SK-N-DZ (cell line): ENCODE measurements at regions not wholly inside any gene's neighbourhood (a gene's known extent, or its start where the extent isn't known, plus 50 kb on each side); places are given as distances from the start of the nearest gene placed in this dataset.

Experiments
- DNase-seq: peaks from one replicate; pipeline ENCODE4 v3.0.0-alpha.2; 2015; ENCODE audit warnings: low spot score

DNA sequence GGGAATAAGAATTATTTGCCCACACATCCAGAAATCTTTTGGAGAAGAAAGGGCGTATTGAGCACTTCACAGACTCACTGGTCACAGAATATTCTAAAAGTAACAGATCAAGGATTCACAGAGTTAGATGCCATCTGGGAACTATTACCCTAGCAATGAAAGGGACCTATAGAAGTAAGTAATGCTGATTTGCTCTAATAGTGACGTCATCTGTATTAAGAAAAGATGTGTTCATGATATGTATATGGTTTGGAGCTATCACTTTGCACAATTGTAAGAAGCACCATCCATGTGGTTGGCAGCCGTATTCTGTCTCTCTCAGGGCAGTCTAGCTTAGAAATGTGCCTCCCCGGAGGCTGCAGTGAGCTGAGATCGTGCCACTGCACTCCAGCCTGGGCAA lies 52.8 kb upstream of the SV2C start:
- DNase-seq: no peak

DNA sequence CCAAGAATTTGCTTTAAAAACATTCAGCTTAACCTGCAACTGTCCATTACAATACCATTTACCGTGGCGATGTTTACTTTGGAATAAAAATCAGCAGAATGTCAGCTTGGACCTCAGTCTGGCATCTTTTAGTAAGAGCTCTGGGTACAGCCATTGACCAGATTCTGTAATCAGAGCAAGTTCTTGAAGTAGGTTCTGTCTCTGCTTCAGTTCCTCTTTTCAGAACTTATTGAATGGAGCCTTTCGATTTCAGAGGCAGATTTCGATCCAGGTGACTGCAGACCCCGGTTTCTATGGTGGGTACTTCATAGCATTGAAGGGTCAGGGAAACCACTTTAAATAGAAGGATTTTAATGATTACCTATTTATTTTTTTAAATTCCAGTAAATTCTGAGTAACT lies 53.4 kb upstream of the SV2C start:
- DNase-seq: no peak

DNA sequence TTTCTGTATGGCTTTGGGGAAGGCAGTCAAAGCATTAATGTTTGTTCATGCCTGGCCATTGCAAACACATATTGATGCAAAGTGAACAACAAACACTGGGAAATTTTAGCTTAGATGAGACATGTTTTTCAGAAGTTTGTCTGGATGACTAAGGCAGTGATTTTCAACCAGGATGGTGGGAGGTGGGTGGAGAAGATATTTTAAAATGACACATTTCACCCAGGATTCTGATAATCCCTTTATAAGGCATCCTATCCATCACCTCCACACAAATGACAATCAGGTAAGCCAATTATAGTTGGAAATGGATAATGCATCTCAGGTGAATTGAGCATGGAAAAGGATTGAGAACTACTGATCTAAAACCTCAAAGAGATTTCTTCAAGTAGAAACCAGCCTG lies 57.4 kb upstream of the SV2C start:
- no peak for DNase-seq

- no peak for DNase-seq
Observed at GRCh38 chr5:76025069-76025468, 58.1 kb upstream of the SV2C start.

- no peak for DNase-seq
Observed at GRCh38 chr5:76022611-76023010, 60.6 kb upstream of the SV2C start.

DNA sequence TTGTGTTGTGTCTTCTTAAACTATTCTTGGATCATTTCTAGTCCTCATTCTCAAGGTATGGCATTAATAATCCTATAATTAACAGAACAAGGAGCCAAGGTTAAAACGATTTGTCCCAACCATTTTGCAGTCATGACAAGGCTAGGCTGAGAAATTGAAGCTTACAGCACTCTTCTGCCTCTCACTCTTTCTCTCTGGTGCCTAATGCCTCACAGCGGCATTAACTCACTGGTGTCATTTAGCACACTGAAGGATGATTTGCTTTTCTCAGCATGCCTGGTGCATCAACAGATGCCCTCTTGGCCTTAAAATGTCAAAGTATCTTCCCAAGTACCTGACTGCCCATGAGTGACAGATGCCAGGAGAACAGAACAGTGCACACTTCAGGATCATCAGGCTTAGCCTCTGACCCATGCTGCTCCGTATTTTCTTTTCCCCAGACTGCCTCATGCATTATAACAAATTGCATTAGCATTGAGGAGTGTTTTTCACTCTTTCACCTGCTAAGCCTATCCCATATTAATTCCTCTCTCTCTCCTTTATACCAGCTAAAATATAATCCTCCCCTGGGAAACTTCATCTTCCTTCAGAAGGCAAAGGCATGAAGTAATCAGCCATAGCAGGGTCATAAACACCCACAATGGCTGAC lies 61.1 kb upstream of the SV2C start:
- DNase-seq: no peak

DNA sequence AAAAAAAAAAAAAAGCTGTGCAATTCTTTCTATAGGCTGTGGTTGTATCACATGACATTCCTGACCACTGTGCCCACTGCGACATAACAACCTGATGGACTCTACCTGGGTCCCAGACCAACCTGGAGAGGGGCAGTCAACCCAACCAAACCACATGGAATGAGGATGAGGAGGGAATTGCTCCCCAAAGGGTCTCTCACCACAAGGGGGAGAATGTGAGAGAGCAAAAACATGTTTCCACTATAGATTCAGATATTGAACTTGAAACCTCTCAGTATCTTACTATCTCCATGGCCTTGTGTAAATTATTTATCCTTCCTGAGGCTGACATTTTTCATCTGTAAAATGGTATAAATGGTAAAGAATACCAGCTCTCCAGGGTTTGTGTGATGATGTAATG lies 66.9 kb upstream of the SV2C start:
- DNase-seq: no peak

DNA sequence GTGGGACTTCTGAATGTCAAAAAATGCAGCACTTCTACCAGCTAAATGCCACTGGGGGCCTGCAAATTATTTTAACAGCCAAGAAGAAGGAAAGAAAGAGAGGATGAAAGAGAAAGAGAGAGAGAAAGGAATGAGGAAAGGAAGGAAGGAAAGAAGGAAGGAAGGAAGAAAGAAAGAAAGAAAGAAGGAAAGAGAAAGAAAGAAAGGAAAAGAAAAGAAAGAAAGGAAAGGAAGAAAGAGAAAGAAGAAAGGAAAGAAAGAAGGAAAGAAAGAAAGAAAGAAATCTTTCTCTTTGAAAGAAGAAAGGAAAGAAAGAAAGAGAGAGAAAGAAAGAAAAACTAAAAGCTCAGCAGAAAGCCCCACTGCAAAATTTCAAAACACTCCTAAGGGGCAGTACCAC lies 69.2 kb upstream of the SV2C start:
- no peak for DNase-seq

- no peak for DNase-seq
Observed at GRCh38 chr5:76007904-76008303, 75.3 kb upstream of the SV2C start.

GRCh38 chr5:76000582-76000981 lies 82.6 kb upstream of the SV2C start:
- no peak for DNase-seq

GRCh38 chr5:75993643-75994520 lies 89.3 kb upstream of the SV2C start:
- DNase-seq: no peak

GRCh38 chr5:75993183-75993582 lies 90.0 kb upstream of the SV2C start:
- no peak for DNase-seq

- DNase-seq: no peak
Observed at GRCh38 chr5:75992753-75993152, 90.4 kb upstream of the SV2C start.

GRCh38 chr5:75985077-75985476 lies 98.1 kb upstream of the SV2C start:
- no peak for DNase-seq

DNA sequence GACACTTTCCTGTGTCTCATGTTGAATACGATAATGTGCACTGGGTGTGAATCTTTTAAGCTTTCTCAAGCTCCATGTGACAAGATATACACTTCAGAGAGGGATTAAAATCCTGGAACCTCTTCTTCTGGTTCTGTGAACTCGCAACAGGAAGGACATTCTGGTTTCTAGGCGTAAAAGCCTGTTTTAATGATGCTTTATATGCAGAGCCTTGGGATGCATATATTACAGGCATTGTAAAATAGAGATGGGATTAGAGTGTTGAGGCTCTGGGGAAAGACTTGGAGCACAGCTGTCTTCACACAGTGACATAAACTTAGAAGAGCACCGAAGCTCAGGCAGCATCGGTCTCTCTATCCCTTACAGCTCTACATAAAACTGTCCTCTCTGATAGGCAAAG lies 107.7 kb upstream of the SV2C start:
- no peak for DNase-seq

- DNase-seq: no peak
Observed at GRCh38 chr5:75965292-75965691, 117.9 kb upstream of the SV2C start.

DNA sequence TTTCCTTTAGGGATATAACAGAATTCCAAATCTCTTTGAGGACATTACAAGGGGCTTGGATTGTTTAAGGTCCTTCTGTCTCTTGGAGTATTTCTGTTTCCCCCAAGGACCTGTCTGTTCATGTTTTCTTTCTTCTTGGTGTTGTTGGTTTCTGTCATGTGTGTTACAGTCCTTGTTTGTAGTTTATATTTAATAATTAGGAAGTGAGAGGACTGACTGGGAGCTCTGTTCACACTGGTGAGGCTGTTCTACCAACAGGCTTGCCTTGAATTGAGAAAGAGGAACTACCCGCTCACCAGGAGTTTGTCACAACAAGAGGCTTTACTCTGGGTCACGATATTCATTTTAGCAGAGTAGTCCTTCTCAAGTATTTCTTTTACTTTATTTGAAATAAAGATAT lies 119.2 kb upstream of the SV2C start:
- no peak for DNase-seq

DNA sequence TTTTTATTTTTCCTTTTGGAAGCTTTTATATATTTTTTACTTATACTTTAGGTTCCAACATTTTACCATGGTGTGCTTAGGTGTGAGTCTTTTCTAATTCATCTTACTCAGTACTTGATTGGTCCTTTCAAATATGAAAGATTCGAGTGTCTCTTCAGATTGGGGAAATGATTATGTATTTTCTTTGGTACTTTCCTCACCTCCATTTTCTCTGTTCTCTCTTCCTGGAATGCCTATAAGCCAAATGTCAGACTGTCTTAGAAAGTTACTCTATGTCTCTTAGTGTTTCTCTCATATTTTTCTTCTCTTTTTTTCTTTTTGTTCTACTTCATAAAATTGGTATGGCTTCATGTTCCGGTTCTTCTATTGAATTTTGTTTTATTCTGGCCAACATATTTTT lies 119.6 kb upstream of the SV2C start:
- DNase-seq: no peak

GRCh38 chr5:75961818-75962217 lies 121.4 kb upstream of the SV2C start:
- no peak for DNase-seq

DNA sequence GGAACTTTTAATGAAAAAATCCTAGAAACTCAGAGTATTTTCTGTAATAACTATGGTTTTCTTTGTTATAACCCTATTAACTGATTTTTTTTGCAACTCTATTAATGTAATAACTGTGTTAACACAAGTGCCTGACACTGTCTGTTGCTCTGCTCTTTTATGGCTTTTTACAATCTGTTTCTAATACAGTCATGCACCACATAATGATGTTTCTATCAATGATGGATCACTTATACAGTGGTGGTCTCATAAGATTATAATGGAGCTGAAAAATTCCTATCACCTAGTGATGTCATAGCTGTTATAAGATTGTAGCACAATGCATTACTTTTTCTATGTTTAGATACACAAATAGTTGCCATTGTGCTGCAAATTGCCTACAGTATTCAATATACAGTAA lies 123.1 kb upstream of the SV2C start:
- DNase-seq: no peak

DNA sequence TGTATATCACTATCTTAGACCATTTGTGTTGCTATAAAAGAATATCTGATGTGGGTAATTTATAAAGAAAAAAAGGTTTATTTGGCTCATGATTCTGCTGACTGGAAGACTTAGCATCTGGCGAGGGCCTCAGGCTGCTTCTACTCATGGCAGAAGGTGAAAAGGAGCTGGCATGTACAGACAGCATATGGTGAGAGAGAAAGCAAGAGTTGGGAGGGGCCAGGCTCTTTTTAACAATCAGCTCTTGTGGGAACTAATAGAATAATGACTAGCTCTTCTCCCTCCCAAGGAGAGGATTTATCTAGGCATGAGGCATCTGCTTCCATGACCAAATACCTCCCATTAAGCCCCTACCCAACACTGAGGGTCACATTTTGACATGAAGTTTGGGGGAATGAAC lies 130.2 kb upstream of the SV2C start:
- DNase-seq: no peak

DNA sequence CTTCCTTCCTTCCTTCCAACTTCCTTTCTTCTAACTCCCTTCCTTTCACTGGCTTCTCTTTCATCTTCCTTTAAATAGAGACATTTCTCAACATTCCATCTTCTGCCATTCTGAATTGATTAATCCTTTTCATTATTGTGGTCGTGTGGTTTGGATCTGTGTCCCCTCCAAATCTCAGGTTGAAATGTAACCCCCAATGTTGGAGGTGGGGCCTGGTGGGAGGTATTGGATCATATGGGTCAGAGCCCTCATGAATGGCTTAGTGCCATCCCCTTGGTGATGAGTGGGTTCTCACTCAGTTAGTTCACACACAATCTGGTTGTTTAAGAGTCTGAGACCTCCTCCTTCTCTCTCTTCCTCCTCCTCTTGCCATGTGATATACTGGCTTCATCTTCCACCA lies 130.9 kb upstream of the SV2C start:
- DNase-seq: no peak

GRCh38 chr5:75951716-75952115 lies 131.5 kb upstream of the SV2C start:
- DNase-seq: no peak
